Stimulated activated CD4-positive, alpha-beta T cell treated with anti-CD3 and anti-CD28 coated beads, Interleukin-4, amount 100 ng/mL, for 24 hours (primary cell): ENCODE measurements at regions not wholly inside any gene's neighbourhood (a gene's known extent, or its start where the extent isn't known, plus 50 kb on each side); places are given as distances from the start of the nearest gene placed in this dataset.
"Not testable (repeated sequence)": the region's sequence is repeated elsewhere in the genome, so short reads cannot be mapped to it uniquely, and the experiment has no call there.

ENCODE experiments used
- DNase-seq: peaks from one replicate; pipeline ENCODE4 v3.0.0-alpha.2; 2020

DNA sequence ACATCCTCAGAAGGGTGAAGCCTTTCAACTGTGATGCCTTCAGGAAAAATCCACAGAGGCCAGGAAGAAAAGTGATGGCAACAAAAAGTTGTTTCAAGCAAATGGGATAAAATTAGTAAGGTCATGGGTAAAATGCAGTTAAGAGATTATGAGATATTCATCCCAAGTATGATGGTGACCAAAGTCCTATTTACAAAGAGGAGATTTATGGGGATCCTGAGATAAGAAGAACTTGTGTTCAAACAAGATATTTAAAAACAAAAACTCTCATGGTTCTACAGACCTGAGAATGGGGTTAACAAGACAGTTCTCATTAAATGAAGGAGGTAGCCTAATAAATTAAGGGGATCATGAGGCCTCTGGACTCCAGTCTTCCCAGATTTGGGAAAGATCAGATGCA lies 184.4 kb downstream of the FCRL5 start:
- DNase-seq = no peak

- no peak for DNase-seq
These were observed 185.1 kb downstream of the FCRL5 start for GRCh38 chr1:157367091-157367739.

GRCh38 chr1:157364612-157365011 lies 187.7 kb downstream of the FCRL5 start:
- DNase-seq = no peak

GRCh38 chr1:157363660-157364140 lies 188.6 kb downstream of the FCRL5 start:
- DNase-seq = no peak

DNA sequence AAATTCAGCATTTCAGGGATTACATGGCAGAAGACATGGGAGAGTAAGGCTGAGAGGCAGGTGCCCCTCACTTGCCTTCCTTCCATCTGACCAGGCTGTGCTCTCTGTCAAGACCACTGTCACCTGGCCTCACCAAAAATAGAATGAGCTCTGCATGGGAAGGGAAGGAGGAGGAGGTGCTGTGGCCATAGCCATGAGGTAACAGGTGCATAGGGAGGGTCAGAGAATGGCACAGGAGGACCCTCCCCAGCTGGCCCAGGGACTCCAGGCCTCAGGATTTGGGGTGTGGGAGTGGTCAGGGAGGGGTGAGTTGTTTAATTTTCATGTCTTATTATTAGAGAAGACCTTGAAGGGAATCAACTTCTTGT lies 192.3 kb downstream of the FCRL5 start:
- DNase-seq = no peak

DNA sequence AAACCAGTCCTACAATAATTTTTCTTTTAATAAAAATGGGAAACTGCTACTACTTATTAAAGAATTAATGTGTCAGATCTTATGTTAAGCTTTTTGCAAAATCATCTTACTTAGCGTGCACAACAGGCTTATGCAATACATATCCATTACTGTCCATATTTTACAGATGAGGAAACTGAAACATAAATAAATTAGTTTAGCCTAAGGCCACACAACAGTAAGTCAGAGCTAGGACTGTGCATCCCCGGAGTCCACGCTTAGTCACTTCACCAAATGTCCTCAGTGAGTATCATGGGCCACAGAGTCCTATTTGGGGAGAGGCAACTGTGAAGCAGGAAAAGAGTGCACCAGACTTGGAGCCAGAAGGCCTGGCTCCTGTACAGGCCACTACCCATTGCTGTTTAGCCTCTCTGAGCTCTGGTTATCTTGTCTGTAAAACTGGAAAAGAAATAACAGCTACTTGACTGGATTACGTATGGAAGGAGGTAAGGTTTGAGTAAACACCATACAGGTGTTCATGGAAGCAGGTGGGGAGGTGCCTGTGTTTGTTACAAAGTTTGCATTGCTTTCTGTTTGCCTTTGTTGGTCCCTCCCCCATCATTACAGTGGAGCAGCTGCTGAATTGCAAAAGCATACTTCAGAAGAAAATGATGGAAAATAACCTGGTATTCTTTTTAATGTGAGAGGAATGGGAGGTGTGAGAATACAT lies 192.8 kb downstream of the FCRL5 start:
- no peak for DNase-seq

DNA sequence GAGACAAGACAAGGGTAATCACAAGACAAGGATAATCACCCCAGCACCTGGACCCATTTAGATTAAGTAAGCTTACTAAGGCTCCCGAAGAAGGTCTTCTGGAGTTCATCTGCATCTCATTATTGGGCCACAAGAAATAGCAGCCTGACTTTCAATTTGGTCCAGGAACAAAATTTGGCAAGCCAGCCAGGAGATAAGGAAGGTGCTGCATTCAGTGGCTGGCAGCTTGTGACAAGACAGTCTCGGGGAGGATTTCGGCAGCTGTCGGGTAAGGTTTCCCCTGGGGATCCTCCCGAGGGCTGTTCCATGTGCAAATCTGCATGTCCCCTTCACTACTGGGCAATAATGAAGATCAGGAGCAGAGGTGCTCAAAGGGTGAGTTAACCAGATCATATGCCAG lies 195.2 kb downstream of the FCRL5 start:
- no peak for DNase-seq

DNA sequence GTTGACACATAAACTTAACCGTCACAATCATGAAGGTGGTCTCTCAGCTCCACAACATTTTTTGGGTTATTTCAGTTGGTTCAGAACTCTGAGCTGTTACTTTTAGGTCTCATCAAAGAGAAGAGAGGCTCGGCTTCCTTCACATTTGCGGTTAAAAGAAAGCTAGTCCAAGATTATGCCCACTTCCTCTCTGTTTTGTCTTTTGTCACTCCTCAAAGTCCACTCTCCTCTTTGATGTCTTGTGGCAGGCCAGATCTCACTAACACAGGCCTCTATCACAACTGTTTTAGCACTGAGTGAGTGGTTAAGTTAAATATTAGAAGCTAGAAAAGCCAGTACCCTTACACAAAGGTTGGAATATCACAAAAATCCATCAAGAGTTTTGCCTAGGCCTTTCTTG lies 195.7 kb downstream of the FCRL5 start:
- DNase-seq = no peak

DNA sequence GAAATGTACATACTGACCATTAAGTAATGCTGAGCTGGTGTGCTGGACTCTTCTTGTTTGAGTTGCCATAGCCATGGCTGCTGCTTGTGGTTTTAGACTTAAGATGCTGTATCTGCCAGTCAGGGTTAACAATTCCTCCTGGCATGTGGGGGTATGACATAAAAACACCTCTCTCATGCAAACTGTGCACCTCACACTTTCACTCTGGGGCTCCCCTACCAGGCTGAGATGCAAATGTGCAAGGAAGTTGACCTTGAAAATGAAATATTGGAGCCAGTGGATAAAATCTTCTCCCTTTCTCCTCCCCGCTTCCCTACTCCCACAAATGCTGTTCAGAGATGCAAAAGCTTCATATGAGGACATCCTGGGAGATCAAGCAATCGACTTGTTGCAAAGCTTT lies 198.8 kb downstream of the FCRL5 start:
- no peak for DNase-seq

DNA sequence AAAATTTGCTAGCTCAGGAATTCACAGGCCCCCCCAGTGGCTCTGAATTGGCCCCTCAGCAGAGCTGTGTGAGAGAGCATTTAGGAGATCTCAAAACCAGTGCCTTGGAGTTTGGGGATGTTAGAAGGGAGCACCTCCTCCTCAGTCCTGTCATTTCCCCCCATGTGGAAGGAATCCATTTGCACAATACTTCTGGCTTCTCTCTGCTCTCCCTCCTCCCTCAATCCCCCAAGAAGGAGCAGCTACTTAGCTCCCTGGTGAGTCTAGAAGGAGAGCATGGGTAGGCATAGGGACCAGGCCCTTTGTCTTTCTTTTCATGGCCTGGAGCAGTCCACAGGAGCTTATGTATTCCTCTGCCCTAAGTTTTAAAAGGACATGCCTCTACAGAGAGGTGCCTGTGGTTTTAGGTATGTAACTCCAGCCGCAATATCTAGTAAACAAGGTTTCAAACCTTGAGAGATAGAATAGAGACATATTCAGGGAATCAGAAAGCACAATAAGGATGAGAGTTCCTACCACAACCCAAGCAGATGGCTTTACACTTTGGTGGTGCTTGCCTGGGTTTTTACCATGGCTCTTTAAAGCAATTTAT lies 199.4 kb downstream of the FCRL5 start:
- no peak for DNase-seq

DNA sequence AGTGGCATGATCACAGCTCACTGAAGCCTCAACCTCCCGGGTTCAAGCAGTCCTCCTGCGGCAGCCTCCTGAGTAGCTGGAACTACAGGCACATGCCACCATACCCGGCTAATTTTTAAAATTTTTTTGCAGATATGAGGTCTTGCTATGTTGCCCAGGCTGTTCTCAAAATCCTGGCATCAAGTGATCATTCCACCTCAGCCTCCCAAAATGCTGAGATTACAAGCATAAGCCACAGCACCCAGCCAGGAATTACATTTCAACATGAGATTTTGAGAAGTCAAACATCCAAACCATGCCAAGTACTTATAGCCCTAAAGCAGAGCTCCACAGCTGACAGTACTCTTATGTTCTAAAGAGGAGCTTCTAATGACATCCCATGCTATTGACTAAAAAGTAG lies 200.1 kb downstream of the FCRL5 start:
- DNase-seq = no peak

- not testable (repeated sequence) for DNase-seq
These were observed 200.5 kb downstream of the FCRL5 start for GRCh38 chr1:157351800-157352199.

GRCh38 chr1:157348538-157349480 lies 203.5 kb downstream of the FCRL5 start:
- DNase-seq = no peak

GRCh38 chr1:157347506-157347905 lies 204.8 kb downstream of the FCRL5 start:
- DNase-seq = no peak

GRCh38 chr1:157337785-157338184 lies 199.6 kb upstream of the ETV3 start:
- DNase-seq = not testable (repeated sequence)

- no peak for DNase-seq
These were observed 196.9 kb upstream of the ETV3 start for GRCh38 chr1:157335056-157335455.

DNA sequence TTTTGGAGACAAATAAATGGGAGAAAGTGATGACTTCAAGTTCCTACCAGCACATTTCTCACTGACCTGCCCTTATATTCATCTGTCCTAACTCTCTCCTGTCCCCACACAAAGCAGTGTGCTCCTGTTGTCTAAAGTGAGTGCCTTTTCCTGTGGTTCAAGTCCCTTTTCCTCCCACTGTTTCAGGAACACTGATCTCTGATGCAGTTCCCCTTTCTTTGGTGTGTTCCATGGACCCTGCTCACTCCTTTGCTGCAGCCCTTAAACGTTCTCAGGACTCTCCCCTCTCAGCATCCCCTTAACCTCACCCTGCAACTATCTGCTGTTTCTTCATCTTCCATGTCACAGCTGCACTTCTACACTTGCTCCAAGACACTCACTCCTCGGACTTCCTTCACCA lies 195.8 kb upstream of the ETV3 start:
- no peak for DNase-seq

GRCh38 chr1:157330177-157330576 lies 192.0 kb upstream of the ETV3 start:
- DNase-seq = not testable (repeated sequence)

GRCh38 chr1:157328120-157328519 lies 189.9 kb upstream of the ETV3 start:
- not testable (repeated sequence) for DNase-seq

GRCh38 chr1:157326173-157326859 lies 188.1 kb upstream of the ETV3 start:
- no peak for DNase-seq

- DNase-seq = no peak
These were observed 187.0 kb upstream of the ETV3 start for GRCh38 chr1:157325220-157325619.

DNA sequence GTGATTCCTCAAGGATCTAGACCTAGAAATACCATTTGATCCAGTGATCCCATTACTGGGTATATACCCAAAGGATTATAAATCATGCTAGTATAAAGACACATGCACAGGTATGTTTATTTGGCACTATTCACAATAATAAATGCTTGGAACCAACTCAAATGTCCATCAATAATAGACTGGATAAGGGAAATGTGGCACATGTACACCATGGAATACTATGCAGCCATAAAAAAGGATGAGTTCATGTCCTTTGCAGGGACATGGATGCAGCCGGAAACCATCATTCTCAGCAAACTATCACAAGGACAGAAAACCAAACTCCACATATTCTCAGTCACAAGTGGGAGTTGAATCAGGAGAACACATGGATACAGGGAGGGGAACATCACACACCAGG lies 183.8 kb upstream of the ETV3 start:
- DNase-seq = not testable (repeated sequence)

DNA sequence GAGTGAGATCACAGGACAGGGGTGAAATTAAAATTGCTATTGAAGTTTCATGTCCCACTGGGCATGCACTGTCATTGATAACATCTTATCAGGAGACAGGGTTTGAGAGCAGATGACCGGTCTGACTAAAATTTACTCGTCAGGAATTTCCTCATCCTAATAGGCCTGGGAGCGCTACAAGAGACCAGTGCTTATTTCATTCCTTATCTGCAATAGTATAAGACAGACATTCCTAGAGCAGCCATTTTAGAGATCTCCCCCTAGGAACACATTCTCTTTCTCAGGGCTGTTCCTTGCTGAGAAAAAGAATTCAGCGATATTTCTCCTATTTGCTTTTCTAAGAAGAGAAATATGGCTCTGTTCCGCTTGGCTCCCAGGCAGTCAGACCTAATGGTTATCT lies 181.4 kb upstream of the ETV3 start:
- DNase-seq = no peak
